ENCODE measurements at regions not wholly inside any gene's neighbourhood (a gene's known extent, or its start where the extent isn't known, plus 50 kb on each side); places are given as distances from the start of the nearest gene placed in this dataset.

DNA sequence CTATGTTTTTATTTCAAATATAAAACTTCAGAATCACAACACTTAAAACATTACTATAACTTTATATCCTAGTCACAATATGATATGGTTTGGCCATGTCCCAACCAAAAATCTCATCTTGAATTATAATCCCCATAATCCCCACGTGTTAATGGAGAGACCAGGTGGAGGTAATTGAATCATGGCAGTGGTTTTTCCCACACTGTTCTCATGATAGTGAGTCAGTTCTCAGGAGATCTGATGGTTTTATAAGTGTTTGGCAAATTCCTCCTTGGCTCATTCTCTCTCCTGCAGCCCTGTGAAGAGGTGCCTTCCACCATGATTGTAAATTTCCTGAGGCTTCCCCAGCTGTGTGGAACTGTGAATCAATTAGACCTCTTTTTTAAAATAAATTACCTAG, 307.6 kb downstream of the SPRY2 start:
- TF ChIP-seq GATA3 (IDR thresholded peaks at IDR 0.05; ENCODE audit: low read depth, low read length): no peak
- no peak for TF ChIP-seq GATA2 (IDR thresholded peaks at IDR 0.05; ENCODE audit: low read depth, low read length)
